ENCODE measurements at regions not wholly inside any gene's neighbourhood (a gene's known extent, or its start where the extent isn't known, plus 50 kb on each side); places are given as distances from the start of the nearest gene placed in this dataset.

GRCh38 chr11:93929407-93929806 lies 79.0 kb upstream of the VSTM5 start:
- Histone ChIP-seq H3K4me3 (no peak overlapping the region), H3K27ac (no peak overlapping the region), H3K27me3 (no peaks in the 10 kb centered on the region), H3K36me3 (no peaks in the 10 kb centered on the region), H3K9me3 (peaks cover 0 to 5% (median 0%) of the 10 kb centered on the region in 4 donors), H3K4me1 (no peaks in the 10 kb centered on the region)
- no peak for TF ChIP-seq EP300 (IDR thresholded peaks at IDR 0.05)
- no peak for TF ChIP-seq CTCF (IDR thresholded peaks at IDR 0.05)
- TF ChIP-seq POLR2A (IDR thresholded peaks at IDR 0.05), result no peak
- no peak for TF ChIP-seq POLR2AphosphoS5 (IDR thresholded peaks at IDR 0.05)
- intact Hi-C loops (cut with DNase I), result no loop called here
- no peak for DNase-seq
- WGBS, 2 donors, result 59 to 75% methylated on average over 1 of the region's 1 CpG

GRCh38 chr11:93933230-93933629 lies 82.8 kb upstream of the VSTM5 start:
- TF ChIP-seq POLR2A (IDR thresholded peaks at IDR 0.05), result no peak
- TF ChIP-seq EP300 (IDR thresholded peaks at IDR 0.05), result no peak
- no peak for TF ChIP-seq POLR2AphosphoS5 (IDR thresholded peaks at IDR 0.05)
- no peak for TF ChIP-seq CTCF (IDR thresholded peaks at IDR 0.05)
- Histone ChIP-seq H3K9me3 (peaks cover 0 to under 1% (median 0%) of the 10 kb centered on the region in 4 donors), H3K4me1 (no peaks in the 10 kb centered on the region), H3K36me3 (no peaks in the 10 kb centered on the region), H3K27ac (no peak overlapping the region), H3K27me3 (no peaks in the 10 kb centered on the region), H3K4me3 (no peak overlapping the region)
- intact Hi-C loops (cut with DNase I), result no loop called here
- no peak for DNase-seq
- WGBS, 2 donors, result 62 to 79% methylated on average over 3 of the region's 3 CpGs

GRCh38 chr11:93935826-93936225 lies 85.3 kb upstream of the HEPHL1 start:
- no peaks in the 10 kb centered on the region for H3K9me3 ChIP-seq
- no peaks in the 10 kb centered on the region for H3K4me1 ChIP-seq
- TF ChIP-seq EP300 (IDR thresholded peaks at IDR 0.05) (no peak), CTCF (IDR thresholded peaks at IDR 0.05) (no peak), POLR2A (IDR thresholded peaks at IDR 0.05) (no peak), POLR2AphosphoS5 (IDR thresholded peaks at IDR 0.05) (no peak)
- no peaks in the 10 kb centered on the region for H3K36me3 ChIP-seq
- 34 to 56% methylated on average over 5 of the region's 5 CpGs for WGBS, 2 donors
- intact Hi-C loops (cut with DNase I), result no loop called here
- DNase-seq, result no peak
- H3K27me3 ChIP-seq, result no peaks in the 10 kb centered on the region
- no peak overlapping the region for H3K4me3 ChIP-seq
- no peak overlapping the region for H3K27ac ChIP-seq

GRCh38 chr11:93936460-93936859 lies 84.7 kb upstream of the HEPHL1 start:
- DNase-seq, result no peak
- H3K9me3 ChIP-seq, result no peaks in the 10 kb centered on the region
- no peaks in the 10 kb centered on the region for H3K36me3 ChIP-seq
- H3K4me1 ChIP-seq, result no peaks in the 10 kb centered on the region
- no peak overlapping the region for H3K27ac ChIP-seq
- WGBS, 2 donors, result 42 to 55% methylated on average over 3 of the region's 3 CpGs
- intact Hi-C loops (cut with DNase I), result no loop called here
- no peak for TF ChIP-seq POLR2A (IDR thresholded peaks at IDR 0.05)
- no peak for TF ChIP-seq CTCF (IDR thresholded peaks at IDR 0.05)
- no peak for TF ChIP-seq EP300 (IDR thresholded peaks at IDR 0.05)
- no peak for TF ChIP-seq POLR2AphosphoS5 (IDR thresholded peaks at IDR 0.05)
- no peak overlapping the region for H3K4me3 ChIP-seq
- no peaks in the 10 kb centered on the region for H3K27me3 ChIP-seq

- intact Hi-C loops (cut with DNase I), result no loop called here
- Histone ChIP-seq H3K9me3 (no peaks in the 10 kb centered on the region), H3K27me3 (no peaks in the 10 kb centered on the region), H3K27ac (no peak overlapping the region), H3K36me3 (no peaks in the 10 kb centered on the region), H3K4me1 (no peaks in the 10 kb centered on the region), H3K4me3 (no peak overlapping the region)
- TF ChIP-seq POLR2A (IDR thresholded peaks at IDR 0.05) (no peak), POLR2AphosphoS5 (IDR thresholded peaks at IDR 0.05) (no peak), EP300 (IDR thresholded peaks at IDR 0.05) (no peak), CTCF (IDR thresholded peaks at IDR 0.05) (no peak)
- no peak for DNase-seq
- WGBS, 2 donors, result 36 to 51% methylated on average over 5 of the region's 5 CpGs
Observed at GRCh38 chr11:93939084-93939760, 81.9 kb upstream of the HEPHL1 start.
